Chondrocyte (in vitro differentiated cells): ENCODE measurements at regions not wholly inside any gene's neighbourhood (a gene's known extent, or its start where the extent isn't known, plus 50 kb on each side); places are given as distances from the start of the nearest gene placed in this dataset.
A peak's percentile ranks its signal among the peaks of the same experiment; 100 is the strongest.

Experiments used
- DNase-seq: peaks from one replicate; pipeline ENCODE4 v3.0.0; 2021; ENCODE audit warnings: mixed read lengths, low spot score
- H3K27ac Mint-ChIP-seq: one replicate; pipeline ENCODE4 v1.8.0; 2021; ENCODE audit warnings: mild to moderate bottlenecking, moderate library complexity, mixed read lengths; ENCODE audit not compliant: unreplicated experiment
- H3K27me3 Mint-ChIP-seq: 2 replicates; pipeline ENCODE4 v1.8.0; 2021; ENCODE audit warnings: low read depth, mixed read lengths
- H3K36me3 Mint-ChIP-seq: 2 replicates; pipeline ENCODE4 v1.8.0; 2021; ENCODE audit warnings: low read depth, mixed read lengths
- H3K4me1 Mint-ChIP-seq: 2 replicates; pipeline ENCODE4 v1.8.0; 2021; ENCODE audit warnings: low read depth, mild to moderate bottlenecking, mixed read lengths
- H3K4me3 Mint-ChIP-seq: one replicate; pipeline ENCODE4 v1.8.0; 2021; ENCODE audit warnings: mild to moderate bottlenecking, moderate library complexity, mixed read lengths; ENCODE audit not compliant: unreplicated experiment
- H3K9me3 Mint-ChIP-seq: 2 replicates; pipeline ENCODE4 v1.8.0; 2021; ENCODE audit warnings: low read depth, mixed read lengths
- TF ChIP-seq, protein P1 (sequence below): fragments of 200-600 bp; sonication (generic); IDR thresholded peaks from 2 replicates; pipeline ENCODE4 v1.5.0; 2021; ENCODE audit warnings: antibody characterized with exemption, mild to moderate bottlenecking, moderate library complexity

DNA sequence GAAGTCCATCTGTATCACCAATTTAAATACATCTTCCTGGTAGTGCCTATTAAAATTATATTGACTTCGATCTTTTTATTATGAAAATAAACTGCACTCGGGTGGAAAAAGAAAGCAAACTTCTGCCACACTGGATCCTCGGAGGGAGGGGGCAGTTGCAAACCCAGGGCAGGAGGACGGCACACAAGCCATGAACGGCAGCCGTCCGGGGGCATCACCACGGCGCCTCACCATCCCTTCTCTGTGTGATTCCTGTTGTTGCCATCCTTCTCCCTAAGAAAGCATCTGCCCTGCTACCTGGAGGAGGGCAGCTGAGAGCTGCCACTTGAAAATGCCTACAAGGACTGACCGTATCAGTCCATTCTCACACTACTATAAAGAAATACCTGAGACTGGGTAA lies 53.9 kb upstream of the ENPP7 start:
- Mint-ChIP-seq H3K9me3 (peaks cover 16% of the 10 kb centered on the region), H3K4me1 (no peaks in the 10 kb centered on the region), H3K36me3 (peaks cover 4% of the 10 kb centered on the region), H3K27me3 (peaks cover 58% of the 10 kb centered on the region), H3K27ac (no peak overlapping the region), H3K4me3 (no peak overlapping the region)
- peak; percentile 35 for DNase-seq
- TF ChIP-seq, protein P1, sequence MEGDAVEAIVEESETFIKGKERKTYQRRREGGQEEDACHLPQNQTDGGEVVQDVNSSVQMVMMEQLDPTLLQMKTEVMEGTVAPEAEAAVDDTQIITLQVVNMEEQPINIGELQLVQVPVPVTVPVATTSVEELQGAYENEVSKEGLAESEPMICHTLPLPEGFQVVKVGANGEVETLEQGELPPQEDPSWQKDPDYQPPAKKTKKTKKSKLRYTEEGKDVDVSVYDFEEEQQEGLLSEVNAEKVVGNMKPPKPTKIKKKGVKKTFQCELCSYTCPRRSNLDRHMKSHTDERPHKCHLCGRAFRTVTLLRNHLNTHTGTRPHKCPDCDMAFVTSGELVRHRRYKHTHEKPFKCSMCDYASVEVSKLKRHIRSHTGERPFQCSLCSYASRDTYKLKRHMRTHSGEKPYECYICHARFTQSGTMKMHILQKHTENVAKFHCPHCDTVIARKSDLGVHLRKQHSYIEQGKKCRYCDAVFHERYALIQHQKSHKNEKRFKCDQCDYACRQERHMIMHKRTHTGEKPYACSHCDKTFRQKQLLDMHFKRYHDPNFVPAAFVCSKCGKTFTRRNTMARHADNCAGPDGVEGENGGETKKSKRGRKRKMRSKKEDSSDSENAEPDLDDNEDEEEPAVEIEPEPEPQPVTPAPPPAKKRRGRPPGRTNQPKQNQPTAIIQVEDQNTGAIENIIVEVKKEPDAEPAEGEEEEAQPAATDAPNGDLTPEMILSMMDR, result no peak

DNA sequence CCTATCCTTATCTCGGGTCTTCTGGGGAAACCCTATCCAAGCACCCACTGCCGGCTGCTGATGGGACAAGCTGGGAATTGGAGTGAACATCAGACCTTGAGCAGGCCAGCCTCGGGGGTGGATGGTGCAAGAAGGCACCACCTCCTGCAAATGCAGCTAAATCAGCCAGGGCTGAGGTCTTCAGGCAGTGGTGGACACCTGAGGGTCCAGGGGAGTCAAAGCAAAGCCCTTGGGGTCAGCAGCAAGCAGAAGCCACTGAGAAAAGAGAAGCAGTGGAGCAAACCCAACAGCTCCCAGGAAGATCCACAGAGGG lies 55.4 kb upstream of the ENPP7 start:
- Mint-ChIP-seq H3K27me3 (peaks cover 59% of the 10 kb centered on the region), H3K27ac (no peak overlapping the region), H3K36me3 (peaks cover 4% of the 10 kb centered on the region), H3K4me1 (no peaks in the 10 kb centered on the region), H3K9me3 (peaks cover 16% of the 10 kb centered on the region), H3K4me3 (no peak overlapping the region)
- TF ChIP-seq, protein P1, result no peak
- no peak for DNase-seq

DNA sequence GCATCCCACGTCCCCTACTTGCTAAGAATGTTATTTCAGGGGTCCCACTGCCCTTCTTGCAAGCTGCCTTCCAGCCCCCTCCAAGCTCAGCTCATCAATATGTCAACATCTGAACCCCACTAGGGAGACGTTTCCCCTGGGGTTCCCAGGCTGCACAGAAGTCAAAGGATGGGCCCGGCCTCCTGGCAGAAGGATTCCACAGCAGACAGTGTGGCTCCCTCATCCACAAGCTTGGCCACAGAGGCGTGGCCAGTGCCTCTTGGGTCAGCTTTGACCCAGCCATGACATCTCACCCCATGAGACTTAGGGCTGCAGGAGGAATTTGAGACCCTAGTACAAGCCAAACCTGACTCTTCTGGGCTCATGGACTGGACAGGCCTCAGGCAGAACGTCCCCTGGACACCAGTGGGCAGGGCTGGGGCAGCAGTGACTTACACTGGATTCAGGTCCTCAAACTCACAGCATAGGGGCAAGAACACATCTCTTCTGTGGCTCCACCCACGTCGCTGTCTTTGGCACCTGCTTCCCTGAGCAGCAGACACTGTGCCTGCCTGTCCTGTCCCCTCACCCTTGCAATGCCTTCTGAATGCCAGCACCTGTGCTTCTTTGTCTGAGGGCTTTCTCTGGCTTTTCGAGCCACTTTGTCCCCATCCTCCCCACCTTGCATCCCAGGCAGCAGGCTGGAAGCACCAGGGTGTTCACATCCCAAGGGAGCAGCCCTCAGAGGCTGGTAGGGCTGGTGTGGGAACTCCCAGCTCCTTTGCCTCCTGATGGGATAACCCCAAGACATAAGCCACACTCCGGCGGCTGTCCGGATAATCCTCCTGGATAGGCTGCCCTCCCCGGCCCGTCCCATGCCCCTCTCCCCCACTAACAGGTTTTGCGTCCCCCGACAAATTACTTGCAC lies 56.0 kb upstream of the ENPP7 start:
- Mint-ChIP-seq H3K27ac (no peak overlapping the region), H3K27me3 (peaks cover 60% of the 10 kb centered on the region), H3K36me3 (peaks cover 4% of the 10 kb centered on the region), H3K9me3 (peaks cover 16% of the 10 kb centered on the region), H3K4me1 (no peaks in the 10 kb centered on the region), H3K4me3 (no peak overlapping the region)
- TF ChIP-seq, protein P1, result no peak
- DNase-seq, result peak; percentile 71

DNA sequence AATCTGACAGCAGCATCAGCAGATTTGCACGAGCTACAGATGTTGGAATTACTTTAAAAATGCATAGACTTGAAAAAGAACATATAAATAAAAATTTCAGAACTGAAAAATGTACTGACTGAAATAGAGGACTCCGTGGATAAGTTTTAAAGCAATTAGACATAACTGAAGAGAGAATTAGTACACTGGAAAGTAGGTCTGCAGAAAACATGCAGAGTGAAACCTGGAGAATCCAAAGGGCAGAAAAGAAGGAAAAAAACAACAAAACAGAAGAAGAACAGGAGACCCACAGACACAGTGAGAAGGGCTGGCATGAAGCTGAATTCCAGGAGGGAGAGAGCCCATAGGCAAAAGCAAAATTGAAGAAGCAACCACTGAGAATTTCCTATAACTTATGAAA lies 57.2 kb upstream of the ENPP7 start:
- H3K9me3 Mint-ChIP-seq, result peaks cover 16% of the 10 kb centered on the region
- H3K27ac Mint-ChIP-seq, result no peak overlapping the region
- DNase-seq, result no peak
- no peak overlapping the region for H3K4me3 Mint-ChIP-seq
- peaks cover 4% of the 10 kb centered on the region for H3K36me3 Mint-ChIP-seq
- no peaks in the 10 kb centered on the region for H3K4me1 Mint-ChIP-seq
- TF ChIP-seq, protein P1, result no peak
- peaks cover 65% of the 10 kb centered on the region for H3K27me3 Mint-ChIP-seq

DNA sequence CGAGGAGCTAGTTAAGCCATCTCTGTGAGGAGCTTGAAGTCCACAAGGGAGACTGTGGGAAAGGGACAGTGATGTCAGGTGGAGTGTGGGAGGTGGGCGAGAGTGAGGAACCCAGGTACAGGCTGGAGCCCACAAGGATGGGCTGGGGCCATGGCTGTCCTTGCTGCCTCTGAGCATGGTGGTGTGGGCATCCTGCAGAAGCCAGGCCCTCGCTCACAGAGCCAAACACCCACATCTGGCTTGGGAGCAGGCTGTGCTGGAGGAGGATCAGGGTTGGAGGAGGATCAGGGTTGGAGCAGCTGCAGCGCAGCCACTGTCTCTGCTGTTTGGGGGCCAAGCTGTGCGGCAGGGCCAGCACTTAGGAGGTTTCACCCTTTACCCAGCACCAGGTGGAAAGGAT lies 58.2 kb upstream of the ENPP7 start:
- Mint-ChIP-seq H3K9me3 (peaks cover 16% of the 10 kb centered on the region), H3K36me3 (peaks cover 4% of the 10 kb centered on the region), H3K27me3 (peaks cover 71% of the 10 kb centered on the region), H3K4me1 (no peaks in the 10 kb centered on the region), H3K27ac (no peak overlapping the region), H3K4me3 (no peak overlapping the region)
- peak; percentile 61 for DNase-seq
- TF ChIP-seq, protein P1, result no peak
